NCI-H2107 treated with DMSO at 0.1 percent for 48 hours (cell line): ENCODE measurements at regions not wholly inside any gene's neighbourhood (a gene's known extent, or its start where the extent isn't known, plus 50 kb on each side); places are given as distances from the start of the nearest gene placed in this dataset.
A peak's percentile ranks its signal among the peaks of the same experiment; 100 is the strongest.

Experiments
- DNase-seq: peaks from one replicate; lab custom pipeline; 2025; ENCODE audit not compliant: unreplicated experiment; lab: John Stamatoyannopoulos, UW

DNA sequence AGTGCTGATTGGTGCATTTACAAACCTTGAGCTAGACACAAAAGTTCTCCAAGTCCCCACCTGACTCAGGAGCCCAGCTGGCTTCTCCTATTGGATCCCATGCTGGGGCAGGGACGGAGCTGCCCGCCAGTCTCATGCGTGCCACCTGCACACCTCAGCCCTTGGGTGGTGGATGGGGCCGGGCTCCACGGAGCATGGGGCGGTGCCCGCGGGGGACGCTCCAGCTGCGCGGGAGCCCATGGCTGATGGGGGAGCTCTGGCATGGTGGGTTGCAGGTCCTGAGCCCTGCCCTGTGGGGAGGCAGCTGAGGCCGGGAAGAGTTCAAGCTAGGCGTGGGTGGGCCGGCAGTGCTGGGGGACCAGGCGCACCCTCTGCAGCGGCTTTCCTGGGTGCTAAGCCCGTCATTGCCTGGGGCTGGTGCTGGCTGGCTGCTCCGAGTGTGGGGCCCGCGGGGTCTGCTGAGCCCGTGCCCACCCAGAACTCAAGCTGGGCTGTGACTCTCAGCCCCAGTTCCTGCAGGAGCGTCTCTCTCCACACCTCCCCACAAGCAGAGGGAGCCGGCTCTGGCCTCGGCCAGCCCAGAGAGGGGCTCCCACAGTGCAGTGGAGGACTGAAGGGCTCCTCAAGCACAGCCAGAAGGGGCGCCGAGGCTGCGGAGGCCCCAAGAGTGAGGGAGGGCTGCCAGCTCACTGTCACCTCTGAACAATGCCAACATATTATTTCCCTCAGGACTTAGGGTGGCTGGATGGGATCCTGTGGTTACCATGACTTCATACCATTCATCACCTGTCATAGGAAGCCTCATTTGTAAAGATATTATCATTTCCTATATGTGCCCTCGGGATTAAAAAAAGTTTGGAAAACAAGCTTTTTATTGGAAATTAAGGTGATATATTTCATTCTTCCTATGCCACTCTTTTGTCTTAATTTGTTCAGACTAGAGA is 688.7 kb downstream of the ETS1 start:
- no peak for DNase-seq

DNA sequence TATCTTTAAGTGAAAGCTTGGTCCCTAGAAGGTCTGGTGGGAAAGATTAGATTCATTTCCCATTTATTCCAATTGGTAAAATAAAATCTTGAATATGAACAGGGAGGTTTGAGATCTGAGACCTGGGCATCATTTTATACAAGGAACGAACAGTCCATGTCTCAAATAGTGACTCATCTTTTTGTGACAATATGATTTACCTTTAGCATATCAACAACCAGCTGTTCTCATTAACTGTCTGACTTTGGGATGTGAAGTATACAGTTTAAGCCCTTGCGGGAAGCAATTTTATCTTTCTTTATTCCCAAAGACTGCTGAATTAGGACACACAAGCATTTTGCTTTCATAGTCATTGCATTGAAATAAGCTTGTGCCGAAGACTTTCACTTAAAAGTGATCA is 691.6 kb downstream of the ETS1 start:
- DNase-seq, result no peak

DNA sequence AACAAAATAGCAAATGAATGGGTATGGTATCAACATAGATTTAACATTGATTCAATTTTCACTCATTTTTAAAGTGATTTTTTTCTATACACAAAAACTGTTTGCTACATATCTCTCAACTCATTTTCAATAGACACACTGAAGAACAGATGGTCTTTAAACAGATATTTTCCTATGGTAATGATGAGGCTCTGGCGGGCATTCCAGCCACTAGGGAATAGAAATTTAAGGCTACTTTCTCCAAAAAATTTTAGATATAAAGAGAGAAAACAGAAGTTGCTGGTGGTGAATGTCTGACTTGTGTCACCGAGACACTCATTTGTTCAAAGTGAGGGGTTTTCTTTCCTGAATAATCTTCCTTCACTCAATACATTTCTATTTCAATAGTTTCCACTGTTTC is 693.0 kb downstream of the ETS1 start:
- DNase-seq, result no peak

DNA sequence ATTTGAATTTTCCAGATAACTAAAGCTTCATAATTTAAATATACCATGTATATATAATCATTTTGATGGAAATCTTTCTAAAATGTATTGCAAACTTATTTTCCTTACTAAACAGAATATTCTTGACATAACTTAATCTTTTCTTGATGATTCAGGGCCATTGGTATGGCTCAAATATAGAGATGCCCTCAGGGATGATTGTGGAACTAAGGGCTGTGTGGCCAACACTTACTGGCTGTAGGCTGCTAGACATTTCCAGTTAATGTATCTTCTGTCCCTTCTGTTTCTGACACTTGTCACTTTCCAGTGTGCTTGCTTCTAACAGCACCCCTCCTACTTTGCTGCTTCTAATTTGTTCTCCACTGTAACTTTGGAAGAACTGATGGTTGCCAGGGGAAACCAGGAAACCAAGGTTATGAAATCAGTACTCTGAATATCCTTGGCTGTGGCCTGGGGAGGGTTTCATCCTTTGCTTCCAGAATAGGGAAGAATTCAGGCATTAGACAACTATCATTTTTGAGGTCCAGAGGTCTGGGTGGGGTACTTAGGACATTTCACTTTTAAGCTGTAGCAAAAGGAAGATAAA is 697.2 kb downstream of the ETS1 start:
- DNase-seq, result no peak

DNA sequence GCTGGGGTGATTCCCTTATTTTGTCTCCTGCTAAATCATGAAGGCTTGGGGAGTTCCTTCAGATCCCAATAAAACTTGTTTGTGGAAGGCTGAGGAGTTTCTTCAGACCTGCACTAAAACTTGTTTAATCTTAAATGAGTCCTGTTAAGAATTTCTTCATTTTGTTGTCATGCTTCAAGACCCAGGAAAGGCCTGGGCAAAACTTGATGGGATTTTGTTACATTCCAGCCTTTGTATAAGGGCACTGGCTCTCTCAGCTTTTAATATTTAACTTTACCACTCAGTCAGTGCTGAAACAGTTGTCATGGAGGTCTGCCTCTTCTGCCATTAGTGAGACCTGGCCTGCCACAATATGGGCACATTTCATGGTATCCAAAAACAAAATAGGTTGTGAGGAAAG is 699.0 kb downstream of the ETS1 start:
- no peak for DNase-seq

DNA sequence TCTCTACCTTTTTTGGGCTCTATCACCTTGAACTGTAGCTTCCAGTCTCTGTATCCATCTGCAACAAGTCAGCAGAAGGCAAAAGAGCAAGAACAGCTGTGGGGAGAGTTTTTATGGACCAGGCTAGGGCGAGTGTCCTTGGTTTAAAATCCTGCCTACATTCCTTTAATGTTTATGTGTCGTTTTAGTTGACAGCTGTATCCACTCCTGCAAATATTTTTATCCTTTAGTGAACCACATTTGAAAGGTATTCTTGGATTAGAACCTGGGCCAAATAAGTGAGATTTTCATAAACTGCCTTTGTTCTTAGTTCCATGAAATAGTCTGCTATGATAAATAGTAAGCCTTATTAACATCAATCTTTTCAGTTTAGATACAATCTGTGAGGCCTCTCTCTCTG is 712.2 kb downstream of the ETS1 start:
- DNase-seq, result no peak

DNA sequence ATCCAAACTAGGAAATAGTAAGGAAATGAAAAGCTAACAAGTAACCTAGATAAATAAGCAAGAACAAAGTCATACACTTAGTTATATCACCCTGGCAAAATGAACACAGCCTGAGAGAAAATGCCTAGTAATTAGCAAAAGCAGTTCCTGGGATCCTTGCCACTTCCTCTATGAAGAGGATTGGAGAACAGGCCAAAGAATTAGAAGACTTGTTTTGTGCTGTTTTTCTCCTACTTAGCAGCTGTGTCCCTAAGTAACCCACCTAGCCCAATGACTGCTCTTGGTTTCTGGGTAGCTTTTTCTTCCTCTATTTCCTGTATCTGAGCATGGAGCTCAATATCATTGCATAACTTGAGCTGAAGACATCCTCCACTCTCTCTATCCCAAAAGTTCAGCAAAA is 713.9 kb downstream of the ETS1 start:
- DNase-seq, result no peak

DNA sequence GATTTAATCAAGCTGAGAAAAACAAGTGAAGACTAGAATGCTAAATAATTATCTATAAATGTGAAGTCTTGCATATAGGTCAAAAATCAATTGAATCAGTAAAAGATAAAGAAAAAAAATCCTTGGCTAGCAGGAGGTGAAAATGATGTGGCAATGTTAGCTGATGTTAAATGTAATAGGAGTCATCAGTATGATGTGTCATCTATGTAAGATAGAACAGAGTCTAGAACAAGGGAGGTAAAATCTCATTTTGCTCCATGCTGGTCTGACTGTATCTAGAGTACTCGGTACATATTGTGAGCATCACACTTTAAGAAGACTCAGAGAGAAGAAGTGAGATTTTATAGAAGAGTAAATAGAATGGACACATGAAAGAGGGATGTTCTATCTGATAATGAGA is 721.2 kb downstream of the ETS1 start:
- no peak for DNase-seq

DNA sequence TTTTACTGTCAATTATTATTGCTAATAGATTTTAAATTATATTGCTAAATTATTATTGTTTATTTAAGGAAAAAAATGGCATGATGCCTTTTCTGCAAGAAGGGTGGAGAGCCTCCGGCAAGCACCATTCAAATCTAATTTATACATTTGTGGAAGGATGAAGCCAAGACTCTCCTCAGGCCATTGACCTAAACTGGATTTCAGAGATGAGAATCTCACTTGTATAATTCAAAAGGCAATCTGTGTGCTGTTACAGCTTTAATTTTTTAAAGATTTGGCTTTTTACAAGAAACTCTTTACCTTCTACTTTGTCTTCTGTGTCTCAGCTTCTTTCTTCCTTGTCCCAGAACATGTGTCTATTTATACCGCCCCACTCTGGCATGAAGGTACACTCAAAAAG is 722.5 kb downstream of the ETS1 start:
- DNase-seq, result no peak

DNA sequence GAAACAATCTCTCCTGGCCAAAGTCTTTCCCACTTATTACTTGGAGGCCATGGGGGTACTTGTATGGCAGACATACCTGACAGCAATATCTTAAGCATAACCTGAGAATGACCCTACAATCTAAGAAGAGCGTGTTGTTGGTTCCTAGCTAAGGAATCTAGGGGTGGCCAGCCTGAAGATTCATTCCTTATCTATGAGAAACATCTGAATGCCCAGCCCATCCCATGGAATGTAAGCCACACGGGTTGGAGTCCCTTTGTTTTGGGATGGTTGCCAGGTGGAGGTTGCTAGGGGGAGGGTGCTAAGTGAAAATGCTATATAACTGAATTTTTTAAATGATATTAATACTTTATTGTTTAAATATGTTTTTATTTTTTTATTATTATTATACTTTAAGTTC is 725.0 kb downstream of the ETS1 start:
- no peak for DNase-seq

DNA sequence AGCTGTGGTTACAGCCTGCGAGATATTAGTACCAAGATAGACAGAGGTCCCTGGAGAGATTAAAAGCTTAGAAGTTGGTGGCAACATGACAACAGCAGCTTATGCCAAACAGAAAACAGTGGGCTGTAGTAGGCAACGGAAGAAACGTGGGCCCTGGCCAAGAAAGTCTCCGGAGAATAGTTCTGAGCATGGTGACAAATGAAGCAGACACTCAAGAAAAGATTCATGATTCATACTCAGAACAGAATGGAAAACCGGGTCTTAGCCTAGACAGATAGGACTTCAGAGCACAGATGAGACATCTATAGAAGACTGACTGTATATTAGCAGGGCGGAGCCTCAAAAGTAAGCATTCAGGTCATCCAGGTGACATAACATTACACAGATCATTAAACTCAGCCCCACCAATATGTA is 727.4 kb downstream of the ETS1 start:
- no peak for DNase-seq

DNA sequence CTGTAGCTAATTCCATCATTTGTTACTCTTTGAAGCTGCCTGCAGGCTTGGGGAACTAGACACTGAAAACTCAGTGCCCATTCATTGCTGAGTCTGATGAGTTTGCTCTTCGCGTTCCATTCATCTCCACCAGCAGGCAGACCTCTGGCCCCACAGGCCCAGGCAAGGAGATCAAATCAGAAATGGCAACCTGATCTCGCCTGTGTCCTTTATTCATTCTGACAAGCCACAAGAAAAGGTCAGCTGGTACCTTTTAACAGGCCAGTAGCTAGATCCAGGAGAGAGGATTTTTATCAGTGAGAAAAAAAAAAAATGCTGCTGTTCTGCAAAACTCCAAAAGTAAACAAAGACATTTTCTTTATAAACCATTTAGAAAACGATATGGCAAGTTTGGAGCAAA is 742.5 kb downstream of the ETS1 start:
- peak; percentile 3 for DNase-seq

DNA sequence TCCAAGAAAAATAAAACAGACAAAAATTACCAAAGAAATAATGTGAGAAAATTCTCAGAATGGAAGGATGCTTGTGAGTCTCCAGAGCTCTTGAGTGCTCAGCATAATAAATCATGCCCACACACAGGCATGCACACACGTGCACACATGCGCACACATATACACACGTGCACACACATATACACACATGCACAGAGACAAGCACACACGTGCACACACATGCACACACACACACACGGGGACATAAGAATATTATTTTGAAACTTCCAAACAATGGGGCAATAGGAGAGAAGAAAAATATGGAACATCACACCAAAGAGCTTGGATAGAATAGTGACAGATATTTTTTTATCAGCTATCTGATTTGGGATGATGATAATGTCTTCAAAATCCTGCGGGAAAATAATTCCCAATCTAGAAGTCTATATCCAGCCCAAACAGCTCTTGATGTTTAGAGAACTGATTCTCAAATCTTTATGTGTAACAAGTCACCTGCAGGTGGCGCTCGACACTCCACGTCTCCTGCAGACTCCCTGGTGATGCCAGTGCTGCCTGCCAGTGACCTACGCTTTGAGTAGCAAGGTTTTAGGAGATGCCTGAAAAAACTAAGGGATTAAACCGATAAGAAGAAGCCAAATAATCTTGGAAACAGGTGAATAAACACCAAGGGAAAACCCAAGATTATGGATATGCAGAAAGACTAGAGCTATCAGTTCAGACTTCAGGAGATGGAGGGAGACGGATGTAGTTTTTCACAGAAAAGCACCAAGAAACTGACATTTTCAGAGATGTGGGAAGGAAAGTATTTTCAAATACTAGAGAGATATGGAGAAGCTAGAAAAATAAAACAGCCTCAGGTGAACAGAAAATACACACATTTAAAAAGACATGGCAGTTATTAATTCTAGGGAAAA is 743.6 kb downstream of the ETS1 start:
- DNase-seq, result peak; percentile 29

DNA sequence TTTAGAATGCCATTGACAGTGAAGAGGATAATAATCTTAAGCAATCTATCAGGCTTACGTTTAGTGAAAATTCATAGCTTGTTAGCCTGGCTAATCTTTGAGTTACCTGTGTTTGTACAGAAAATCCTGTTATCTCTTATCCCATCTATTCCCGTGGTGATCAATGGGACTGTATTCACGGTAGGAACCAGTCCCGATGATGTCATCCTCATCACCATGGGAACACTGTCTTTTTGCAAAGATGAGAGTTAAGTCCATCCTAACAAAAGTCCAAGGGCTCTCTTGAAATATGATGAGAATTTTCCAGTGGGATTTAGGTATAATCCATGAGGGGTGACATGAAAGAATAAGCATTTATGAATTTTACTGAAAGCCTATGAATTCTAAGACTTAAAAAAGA is 762.2 kb downstream of the ETS1 start:
- DNase-seq, result no peak

DNA sequence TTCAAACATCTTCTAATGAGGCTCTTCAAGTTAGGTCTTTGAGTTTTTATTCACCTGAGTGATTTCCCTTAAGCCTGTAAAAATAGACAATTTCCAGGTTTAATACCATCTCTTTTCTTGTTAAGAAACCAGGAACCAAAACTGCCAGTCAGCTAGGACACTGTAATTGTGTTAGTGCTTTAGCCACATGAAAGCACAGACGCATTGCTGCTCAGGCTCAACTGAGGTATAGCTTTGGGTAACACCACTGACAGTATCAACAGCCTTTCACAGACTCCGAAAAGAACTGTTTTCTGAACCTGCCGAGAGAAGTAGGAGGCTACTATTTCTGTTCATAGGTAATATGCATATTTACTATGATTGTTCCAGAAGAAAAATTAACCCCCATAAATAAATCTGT is 768.7 kb downstream of the ETS1 start:
- no peak for DNase-seq

DNA sequence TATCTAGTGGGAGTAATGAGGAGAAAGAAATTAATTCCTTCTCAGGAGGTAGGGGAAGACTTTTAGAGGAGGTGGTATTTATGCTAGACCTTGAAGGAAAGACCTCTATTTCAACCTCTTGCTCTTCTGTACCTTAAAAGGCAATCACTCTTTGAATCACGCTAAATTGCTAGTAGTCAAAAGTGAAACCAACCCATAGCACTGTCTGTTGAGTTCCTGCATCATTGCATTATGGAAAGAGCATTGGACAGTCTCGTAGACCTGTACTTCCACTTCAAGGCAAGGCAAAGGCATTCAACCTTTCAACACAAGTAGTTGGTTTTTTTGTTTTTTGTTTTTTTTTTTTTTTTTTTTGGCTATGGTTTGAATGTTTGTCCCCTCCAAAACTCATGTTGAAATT is 770.4 kb downstream of the ETS1 start:
- DNase-seq, result no peak

DNA sequence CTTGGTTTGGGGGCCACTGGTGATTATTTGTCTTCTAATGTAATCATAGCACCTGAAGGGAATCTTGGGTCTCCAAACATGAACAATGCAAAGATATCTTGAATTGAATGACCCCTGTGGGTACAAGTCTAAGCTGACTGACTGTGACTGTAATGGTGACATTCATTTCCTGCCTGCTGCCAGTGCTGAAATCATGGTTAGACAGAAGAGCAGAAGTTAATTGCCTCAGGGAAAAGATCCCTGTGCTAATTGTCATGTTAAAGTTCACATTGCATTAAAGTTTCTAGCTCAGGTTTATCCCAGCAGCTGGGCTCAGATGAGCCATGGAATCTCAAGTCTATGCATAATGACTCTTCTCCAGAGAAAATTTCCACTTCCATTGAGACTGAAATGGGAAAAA is 772.0 kb downstream of the ETS1 start:
- DNase-seq, result no peak

DNA sequence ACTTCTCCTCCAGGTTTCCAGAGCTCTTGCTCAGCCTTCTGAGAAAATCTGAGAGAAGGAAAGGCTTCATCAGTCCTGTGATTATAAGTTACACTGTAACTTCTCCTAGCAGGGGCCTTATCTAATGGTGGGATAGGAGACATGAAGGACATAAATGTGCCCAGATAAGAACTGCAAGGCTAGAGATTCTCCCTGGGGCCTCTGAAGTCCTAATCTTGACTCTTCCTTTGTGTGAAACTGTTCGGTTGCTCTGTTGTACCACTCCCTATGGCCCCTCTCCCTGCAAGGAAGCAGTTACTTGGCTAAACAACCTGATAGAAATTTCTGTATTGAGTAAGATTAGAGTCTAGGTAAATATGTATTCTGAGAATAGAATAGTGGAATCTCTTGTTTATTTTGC is 780.9 kb downstream of the ETS1 start:
- DNase-seq, result no peak

DNA sequence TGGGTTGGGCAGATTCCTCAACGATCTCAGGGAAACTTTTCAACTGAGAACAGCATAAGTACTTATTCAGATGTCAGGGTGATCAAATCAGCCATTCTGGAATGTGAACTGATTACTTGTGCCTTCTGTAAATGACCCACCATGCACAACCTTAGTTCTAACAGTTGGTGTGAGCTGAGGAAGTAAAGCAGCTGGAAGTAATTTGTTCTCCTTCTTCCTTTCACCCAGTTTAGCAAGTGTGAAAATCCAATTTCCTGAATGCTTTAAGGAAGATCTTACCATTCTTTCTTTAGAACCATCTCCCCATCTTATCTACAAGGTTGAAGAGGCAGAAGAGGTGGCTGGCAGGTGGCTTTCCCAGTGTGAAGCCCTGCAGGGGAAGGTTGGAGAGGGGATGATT is 781.6 kb downstream of the ETS1 start:
- DNase-seq, result no peak

DNA sequence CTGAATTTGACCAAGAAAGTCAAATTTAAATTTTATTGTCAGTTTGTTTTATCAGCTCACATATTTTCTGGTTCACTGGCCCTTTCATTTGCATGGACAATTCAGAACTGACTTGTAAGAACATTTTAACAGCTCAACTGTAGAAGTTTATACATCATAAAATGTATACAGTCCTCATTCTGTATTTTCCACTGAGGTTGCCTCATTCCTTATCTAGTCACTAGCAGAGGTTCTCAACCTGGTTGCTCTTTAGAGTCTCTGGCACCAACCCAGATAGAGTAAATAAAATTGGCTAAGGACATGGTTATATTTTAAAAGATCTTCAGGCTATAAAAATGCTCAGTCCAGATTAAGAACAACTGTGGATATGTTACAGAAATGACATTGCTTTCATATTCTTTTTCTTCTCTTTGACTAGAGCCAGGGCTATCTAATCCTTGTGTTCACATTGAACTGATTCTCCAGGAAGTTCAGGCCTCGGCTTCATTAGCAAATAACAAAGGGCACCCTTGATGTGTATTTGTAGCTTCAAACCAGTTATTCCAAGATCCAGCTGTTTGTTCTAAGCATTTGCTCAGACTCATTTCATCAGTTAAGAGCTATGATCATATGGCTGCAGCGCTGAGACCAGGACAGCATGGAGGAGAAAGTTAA is 782.5 kb downstream of the ETS1 start:
- DNase-seq, result no peak

DNA sequence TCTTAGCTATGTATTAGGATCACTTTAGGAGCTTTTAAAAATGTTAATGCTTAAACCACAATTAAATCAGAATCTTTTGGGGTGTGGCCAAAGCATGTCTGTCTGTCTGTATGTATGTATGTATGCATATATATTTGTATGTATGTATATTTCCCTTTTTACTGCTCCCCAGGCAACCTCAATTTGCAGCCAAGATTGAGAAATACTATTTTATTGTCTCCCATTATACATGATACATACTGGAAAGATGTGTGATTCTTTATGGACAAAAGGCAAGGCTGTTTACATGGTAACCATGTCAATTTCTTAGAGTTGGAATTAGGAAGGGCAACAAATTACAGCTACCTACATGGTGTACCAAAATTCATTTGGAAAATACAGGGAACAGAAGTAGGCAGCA is 783.6 kb downstream of the ETS1 start:
- DNase-seq, result no peak
